GM12864 (cell line): ENCODE measurements at regions not wholly inside any gene's neighbourhood (a gene's known extent, or its start where the extent isn't known, plus 50 kb on each side); places are given as distances from the start of the nearest gene placed in this dataset.

Source experiments
- DNase-seq: peaks from one replicate; pipeline ENCODE4 v3.0.0-alpha.2; 2011; ENCODE audit warnings: low read depth
- H3K4me3 ChIP-seq: 2 replicates; pipeline ENCODE4 v1.5.1; 2011; ENCODE audit warnings: mild to moderate bottlenecking, low read depth, low read length, control low read depth
- CTCF ChIP-seq: IDR thresholded peaks from 2 replicates; pipeline ENCODE4 v1.5.1; 2011; ENCODE audit warnings: low read depth, mild to moderate bottlenecking, moderate library complexity, low read length, control low read depth, inconsistent platforms; ENCODE audit errors: missing control alignments

GRCh38 chr7:31190906-31191305, 138.8 kb downstream of the ADCYAP1R1 start:
- no peak overlapping the region for H3K4me3 ChIP-seq
- no peak for DNase-seq
- TF ChIP-seq CTCF: no peak

GRCh38 chr7:31186202-31186601, 134.1 kb downstream of the ADCYAP1R1 start:
- no peak for TF ChIP-seq CTCF
- no peak overlapping the region for H3K4me3 ChIP-seq
- no peak for DNase-seq

GRCh38 chr7:31175672-31176071, 123.6 kb downstream of the ADCYAP1R1 start:
- no peak overlapping the region for H3K4me3 ChIP-seq
- DNase-seq: no peak
- TF ChIP-seq CTCF: peak; percentile 6

DNA sequence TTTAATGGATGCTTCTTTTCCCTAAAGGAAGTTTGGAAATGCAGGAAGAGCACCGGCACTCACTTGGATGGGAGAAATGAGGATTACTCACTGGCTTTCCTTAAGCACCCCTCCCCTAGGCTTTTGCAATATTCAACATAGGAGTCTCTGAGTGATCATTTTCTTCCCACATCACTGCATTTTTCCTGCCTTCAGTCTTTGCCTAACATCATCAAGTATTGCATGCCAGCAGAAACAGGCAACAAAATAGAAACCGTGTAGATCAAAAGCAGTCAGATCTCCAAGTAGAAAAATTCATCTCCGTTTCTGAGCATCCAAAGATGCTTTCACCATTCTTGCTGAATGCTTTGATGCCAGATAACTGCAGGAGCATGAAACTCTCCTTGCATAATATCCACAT, 119.9 kb downstream of the ADCYAP1R1 start:
- TF ChIP-seq CTCF: no peak
- DNase-seq: no peak
- H3K4me3 ChIP-seq: no peak overlapping the region

- no peak overlapping the region for H3K4me3 ChIP-seq
- no peak for DNase-seq
- TF ChIP-seq CTCF: no peak
Measured at GRCh38 chr7:31171216-31171785, 119.2 kb downstream of the ADCYAP1R1 start.
